DMS114 treated with DMSO at 0.1 percent for 48 hours (cell line): ENCODE measurements at regions not wholly inside any gene's neighbourhood (a gene's known extent, or its start where the extent isn't known, plus 50 kb on each side); places are given as distances from the start of the nearest gene placed in this dataset.
"Not testable (repeated sequence)": the region's sequence is repeated elsewhere in the genome, so short reads cannot be mapped to it uniquely, and the experiment has no call there.

Experiments
- DNase-seq: peaks from one replicate; lab custom pipeline; 2025; ENCODE audit not compliant: unreplicated experiment; lab: John Stamatoyannopoulos, UW

GRCh38 chr1:38672692-38673091 is 186.9 kb downstream of the RRAGC start:
- DNase-seq = no peak

DNA sequence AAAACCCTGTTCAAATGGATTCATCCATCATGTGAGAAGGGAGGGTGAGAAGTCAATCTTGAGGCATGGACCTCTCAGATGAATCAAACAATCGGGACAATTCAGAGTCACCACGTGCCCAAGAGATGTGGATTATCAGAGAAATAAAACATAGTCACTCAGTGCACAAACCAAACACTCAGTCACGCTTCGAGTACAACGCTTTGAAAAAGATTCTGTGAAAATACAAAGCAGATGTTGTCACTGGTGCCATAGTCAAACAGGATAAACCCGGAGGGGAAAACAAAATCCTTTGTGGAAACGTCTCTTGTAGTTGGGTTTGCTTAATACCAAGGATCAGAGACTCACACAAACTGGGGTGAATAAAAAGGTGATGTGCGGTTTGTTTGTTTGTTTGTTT is 188.4 kb downstream of the RRAGC start:
- no peak for DNase-seq

- no peak for DNase-seq
These were observed 188.9 kb downstream of the RRAGC start for GRCh38 chr1:38670544-38671122.

GRCh38 chr1:38667626-38668025 is 191.9 kb downstream of the RRAGC start:
- no peak for DNase-seq

- no peak for DNase-seq
These were observed 197.4 kb downstream of the RRAGC start for GRCh38 chr1:38662126-38662525.

DNA sequence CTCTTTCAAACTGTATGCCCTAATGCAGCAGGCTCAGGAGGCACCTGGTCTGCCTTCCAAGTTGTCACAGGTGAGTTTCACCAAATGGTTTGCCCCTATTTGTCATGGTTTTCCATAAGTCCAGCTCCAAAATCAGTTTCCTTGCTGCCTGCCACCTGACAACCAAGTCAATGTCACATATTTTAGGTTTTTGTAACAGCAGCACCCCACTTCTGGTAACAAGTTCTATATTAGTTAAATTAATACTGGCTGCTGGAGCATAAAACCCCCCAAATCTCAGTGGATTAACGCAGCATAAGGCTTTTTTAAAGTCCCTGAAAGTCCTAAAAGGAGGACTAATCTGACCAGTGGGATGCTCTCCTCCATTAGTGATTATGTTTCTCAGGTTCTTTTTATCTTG is 200.7 kb downstream of the RRAGC start:
- no peak for DNase-seq

DNA sequence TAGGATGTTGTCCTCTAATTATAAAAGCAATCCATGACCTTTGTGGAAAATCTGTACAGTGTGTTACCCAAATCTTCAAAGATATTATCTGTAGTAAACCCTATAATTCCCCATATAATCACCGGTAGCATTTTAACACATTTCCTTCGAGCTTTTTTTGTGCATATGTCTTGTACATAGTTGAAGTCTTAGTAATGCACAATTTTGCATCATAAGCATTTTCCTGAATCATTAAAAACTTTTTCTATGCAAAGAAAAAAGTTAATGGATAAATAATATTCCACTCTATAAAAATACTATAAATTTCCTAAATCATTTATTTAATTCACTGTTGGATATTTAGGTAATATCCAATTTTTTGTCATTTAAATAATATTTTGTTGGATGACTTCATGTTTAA is 201.7 kb downstream of the RRAGC start:
- no peak for DNase-seq

DNA sequence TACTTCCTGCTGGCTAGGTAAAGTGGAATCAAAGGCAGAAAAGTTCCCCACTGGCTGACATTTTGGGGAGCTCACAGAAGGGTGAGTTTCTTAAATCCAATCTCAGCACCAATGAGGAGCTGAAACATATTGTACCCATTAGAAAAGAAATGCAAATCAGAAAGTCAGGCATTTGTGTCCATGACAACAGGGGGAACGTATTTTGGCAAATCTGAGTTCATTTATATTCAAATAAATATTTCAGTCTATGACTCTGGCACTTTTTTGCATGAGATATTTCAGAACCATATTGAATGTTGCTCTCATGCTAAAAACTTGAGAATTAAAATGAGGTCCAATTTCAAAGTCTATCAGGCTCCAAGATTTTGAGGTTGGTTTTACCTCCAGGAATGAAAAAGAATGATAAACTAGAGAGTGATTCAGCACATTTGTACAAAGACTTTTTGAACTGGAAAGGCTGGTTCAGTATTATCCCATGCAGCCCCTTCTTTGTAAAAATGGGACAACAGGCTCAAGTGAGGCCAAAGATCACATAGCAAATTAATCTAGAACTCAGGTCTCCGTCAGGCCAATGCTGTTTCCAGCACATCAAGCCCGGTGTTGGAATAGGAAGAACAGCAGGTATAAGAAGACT is 202.2 kb downstream of the RRAGC start:
- no peak for DNase-seq

GRCh38 chr1:38656726-38657125 is 202.8 kb downstream of the RRAGC start:
- no peak for DNase-seq

- no peak for DNase-seq
These were observed 207.4 kb downstream of the RRAGC start for GRCh38 chr1:38652217-38652616.

- DNase-seq = no peak
These were observed 207.9 kb downstream of the RRAGC start for GRCh38 chr1:38651669-38652068.

DNA sequence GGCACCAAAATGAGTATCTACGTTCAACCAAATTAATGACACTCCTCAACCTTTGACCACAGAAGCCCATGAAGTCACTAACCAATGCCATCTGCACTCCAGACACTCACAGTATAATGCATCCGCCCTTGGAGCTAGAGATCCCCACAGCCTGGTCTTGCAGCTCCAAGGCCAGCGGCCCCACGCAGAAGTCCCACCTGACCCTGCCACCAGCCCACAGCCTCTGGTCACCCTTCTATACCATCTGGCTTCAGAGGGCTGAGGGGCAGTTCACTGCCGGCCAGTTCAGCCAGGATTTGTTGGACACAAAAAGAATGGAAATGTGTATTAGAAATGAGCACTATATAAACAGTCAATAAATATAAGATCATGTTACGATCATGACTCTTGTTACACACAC is 211.2 kb downstream of the RRAGC start:
- no peak for DNase-seq

DNA sequence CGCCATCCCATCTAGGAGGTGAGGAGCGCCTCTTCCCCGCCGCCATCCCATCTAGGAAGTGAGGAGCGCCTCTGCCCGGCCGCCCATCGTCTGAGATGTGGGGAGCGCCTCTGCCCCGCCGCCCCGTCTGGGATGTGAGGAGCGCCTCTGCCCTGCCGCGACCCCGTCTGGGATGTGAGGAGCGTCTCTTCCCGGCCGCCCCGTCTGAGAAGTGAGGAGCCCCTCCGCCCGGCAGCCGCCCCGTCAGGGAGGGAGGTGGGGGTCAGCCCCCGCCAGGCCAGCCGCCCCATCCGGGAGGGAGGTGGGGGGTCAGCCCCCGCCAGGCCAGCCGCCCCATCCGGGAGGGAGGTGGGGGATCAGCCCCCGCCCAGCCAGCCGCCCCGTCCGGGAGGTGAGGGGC is 212.2 kb downstream of the RRAGC start:
- not testable (repeated sequence) for DNase-seq

DNA sequence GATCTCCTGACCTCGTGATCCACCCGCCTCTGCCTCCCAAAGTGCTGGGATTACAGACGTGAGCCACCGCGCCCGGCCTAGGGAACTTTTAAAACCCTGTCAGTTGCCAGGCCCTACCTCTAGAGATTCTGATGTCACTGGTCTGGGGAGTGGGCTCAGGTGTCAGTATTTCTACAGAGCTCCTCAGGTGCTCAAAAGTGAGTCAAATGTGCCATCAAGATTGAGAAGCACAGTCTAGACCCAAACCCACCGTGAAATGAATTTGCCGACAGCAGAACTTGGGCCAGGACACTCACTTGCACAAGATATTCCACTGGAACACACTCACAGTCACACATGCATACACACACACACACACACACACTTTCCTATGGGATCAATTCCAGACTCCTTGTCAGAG is 215.5 kb downstream of the RRAGC start:
- no peak for DNase-seq

GRCh38 chr1:38641661-38642060 is 217.9 kb downstream of the RRAGC start:
- DNase-seq = no peak

DNA sequence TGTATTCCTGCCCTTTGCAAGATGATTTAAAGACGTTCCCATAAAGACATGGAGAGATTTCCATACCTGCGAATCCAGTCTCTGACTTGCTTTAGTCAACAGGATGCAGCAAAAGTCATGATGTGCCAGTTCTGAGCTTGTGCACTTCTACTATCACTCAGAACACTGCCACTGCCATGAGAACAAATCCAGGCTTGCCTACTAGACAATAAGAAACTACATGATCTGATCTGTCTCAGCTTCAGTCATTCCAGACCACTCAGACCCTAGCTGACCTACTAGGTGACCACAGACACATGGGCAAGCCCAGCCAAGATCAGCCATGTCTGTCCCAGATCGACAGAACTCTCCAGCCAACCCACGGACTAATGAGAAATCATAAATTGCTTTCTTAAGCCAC is 219.2 kb downstream of the RRAGC start:
- no peak for DNase-seq

GRCh38 chr1:38628241-38628640 is 231.3 kb downstream of the RRAGC start:
- DNase-seq = no peak

GRCh38 chr1:38625939-38626338 is 233.6 kb downstream of the RRAGC start:
- DNase-seq = no peak

- no peak for DNase-seq
These were observed 235.1 kb downstream of the RRAGC start for GRCh38 chr1:38624336-38625039.

DNA sequence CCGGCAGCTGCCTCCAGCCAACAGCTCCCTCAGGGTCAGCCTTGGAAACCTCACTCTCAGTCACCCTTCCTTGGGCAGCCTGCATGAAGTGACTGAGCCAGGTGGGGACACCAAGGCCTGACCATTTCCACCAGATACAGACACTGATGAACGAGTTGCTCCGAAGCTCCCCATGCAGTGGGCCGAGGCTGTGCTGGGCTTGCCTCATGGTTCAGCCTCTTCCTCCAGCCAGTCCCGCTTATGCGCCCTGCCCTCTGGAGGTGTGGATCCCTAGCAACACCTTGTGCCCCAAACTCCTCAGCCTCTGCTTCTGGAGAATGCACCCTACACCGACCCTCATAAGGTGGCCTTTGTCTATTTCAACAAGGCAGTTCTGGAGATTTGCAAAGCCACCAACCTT is 236.0 kb downstream of the RRAGC start:
- DNase-seq = no peak

DNA sequence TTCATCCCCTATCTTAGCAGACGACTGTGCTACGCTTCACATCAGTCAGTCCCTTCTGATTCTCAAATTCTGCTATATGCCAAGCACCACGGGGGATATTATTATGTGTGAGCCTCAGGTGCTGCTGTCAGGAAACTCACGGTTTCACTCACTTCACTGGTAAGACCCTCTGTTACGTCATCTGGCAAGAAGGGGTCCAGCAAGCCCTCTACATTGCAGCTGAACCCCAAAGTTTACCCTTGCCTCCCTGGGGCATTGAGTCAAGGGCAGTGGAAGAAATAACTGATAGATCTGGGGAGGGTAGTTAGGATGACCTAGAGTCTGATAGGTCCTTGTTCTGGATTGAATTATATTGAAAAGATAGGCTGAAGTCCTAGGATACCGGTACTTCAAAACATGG is 237.4 kb downstream of the RRAGC start:
- DNase-seq = no peak

GRCh38 chr1:38616846-38617245 is 242.7 kb downstream of the RRAGC start:
- no peak for DNase-seq

DNA sequence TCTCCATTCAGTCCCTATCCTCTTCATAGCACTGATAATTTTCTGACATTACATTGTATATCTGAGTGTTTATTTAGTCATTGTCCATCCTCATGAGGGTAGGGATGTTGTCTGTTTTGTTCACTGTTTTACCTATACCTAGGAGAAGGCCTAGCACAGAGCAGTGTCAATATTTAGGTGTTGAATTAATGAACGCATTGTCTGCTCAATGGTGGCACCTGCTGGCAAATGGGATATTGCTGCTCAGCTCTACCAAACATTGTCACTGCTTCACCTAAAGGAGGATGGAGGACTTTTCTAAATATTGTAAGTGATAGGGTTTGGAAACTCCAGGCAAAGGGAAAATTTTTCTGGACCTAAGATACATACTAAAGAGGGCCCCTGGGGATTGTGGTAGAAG is 243.9 kb downstream of the RRAGC start:
- no peak for DNase-seq
